Adipocyte (in vitro differentiated cells): ENCODE measurements at regions not wholly inside any gene's neighbourhood (a gene's known extent, or its start where the extent isn't known, plus 50 kb on each side); places are given as distances from the start of the nearest gene placed in this dataset.
"Not testable (repeated sequence)": the region's sequence is repeated elsewhere in the genome, so short reads cannot be mapped to it uniquely, and the experiment has no call there.

Source experiments
- DNase-seq: peaks from one replicate; pipeline ENCODE4 v3.0.0-alpha.2; 2015; ENCODE audit warnings: low read depth
- H3K27me3 ChIP-seq: replicated peaks from 2 replicates; pipeline ENCODE4 v1.7.0; 2013; ENCODE audit warnings: mild to moderate bottlenecking, low read length, moderate library complexity; ENCODE audit not compliant: control insufficient read depth, insufficient read depth
- H3K36me3 ChIP-seq: 2 replicates; pipeline ENCODE4 v1.7.0; 2013; ENCODE audit warnings: low read length, mild to moderate bottlenecking, moderate library complexity; ENCODE audit not compliant: control insufficient read depth, insufficient read depth, severe bottlenecking
- H3K4me1 ChIP-seq: 2 replicates; pipeline ENCODE4 v1.7.0; 2013; ENCODE audit warnings: mild to moderate bottlenecking, low read length, moderate library complexity; ENCODE audit not compliant: control insufficient read depth, insufficient read depth
- H3K4me3 ChIP-seq: 2 replicates; pipeline ENCODE4 v1.7.0; 2013; ENCODE audit warnings: mild to moderate bottlenecking, low read length, moderate library complexity
- H3K9ac ChIP-seq: 2 replicates; pipeline ENCODE4 v1.7.0; 2013; ENCODE audit warnings: mild to moderate bottlenecking, low read length, moderate library complexity
- H3K9me3 ChIP-seq: 2 replicates; pipeline ENCODE4 v1.7.0; 2013; ENCODE audit warnings: mild to moderate bottlenecking, low read length, moderate library complexity; ENCODE audit not compliant: control insufficient read depth

DNA sequence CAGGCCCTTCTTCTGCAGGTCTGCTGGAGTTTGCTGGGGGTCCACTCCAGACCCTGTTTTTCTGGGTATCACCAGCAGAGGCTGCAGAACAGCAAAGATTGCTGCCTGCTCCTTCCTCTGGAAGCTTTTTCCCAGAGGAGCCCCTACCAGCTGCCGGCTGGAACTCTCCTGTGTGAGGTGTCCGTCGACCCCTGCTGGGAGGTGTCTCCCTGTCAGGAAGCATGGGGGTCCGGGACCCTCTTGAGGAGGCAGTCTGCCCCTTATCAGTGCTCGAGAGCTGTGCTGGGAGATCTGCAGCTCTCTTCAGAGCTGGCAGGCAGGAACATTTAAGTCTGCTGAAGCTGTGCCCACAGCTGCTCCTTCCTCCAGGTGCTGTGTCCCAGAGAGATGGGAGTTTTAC, 1622.8 kb downstream of the KHDRBS2 start:
- H3K4me3 ChIP-seq, H3K9ac ChIP-seq, H3K4me1 ChIP-seq, H3K9me3 ChIP-seq, H3K36me3 ChIP-seq, H3K27me3 ChIP-seq, DNase-seq: not testable (repeated sequence)

GRCh38 chr6:60643870-60644269, 1642.2 kb downstream of the KHDRBS2 start:
- Histone ChIP-seq H3K4me3 (no peak overlapping the region), H3K9me3 (peaks cover 2% of the 10 kb centered on the region), H3K4me1 (no peaks in the 10 kb centered on the region), H3K27me3 (no peaks in the 10 kb centered on the region), H3K9ac (no peak overlapping the region), H3K36me3 (no peaks in the 10 kb centered on the region)
- DNase-seq: no peak

DNA sequence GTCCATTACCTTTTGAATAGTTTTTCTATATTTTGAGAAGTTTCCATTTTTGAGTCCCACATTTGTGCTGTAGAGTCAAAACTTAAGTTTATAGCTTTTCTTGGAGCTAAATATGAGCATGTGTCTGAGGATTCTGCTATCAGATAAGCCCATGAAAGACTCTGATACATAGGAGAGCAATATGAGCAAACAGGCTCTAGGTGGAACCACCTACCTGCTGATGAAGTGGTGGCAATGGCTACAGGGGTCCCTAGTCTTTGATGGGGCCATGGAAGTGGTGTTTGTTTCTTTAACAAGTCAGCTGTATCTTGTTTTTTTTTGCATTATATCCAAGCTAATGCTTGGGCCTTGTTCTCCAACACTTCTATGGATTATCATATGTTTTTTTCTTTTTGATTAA, 1646.8 kb downstream of the KHDRBS2 start:
- not testable (repeated sequence) for DNase-seq, H3K9me3 ChIP-seq, H3K27me3 ChIP-seq, H3K4me3 ChIP-seq, H3K4me1 ChIP-seq, H3K9ac ChIP-seq, H3K36me3 ChIP-seq
